IPS-15b (cell line): ENCODE measurements at regions not wholly inside any gene's neighbourhood (a gene's known extent, or its start where the extent isn't known, plus 50 kb on each side); places are given as distances from the start of the nearest gene placed in this dataset.
A peak's percentile ranks its signal among the peaks of the same experiment; 100 is the strongest.
"Not testable (repeated sequence)": the region's sequence is repeated elsewhere in the genome, so short reads cannot be mapped to it uniquely, and the experiment has no call there.

Source experiments
- H3K27me3 ChIP-seq: one replicate; pipeline ENCODE4 v1.6.1; 2013; ENCODE audit warnings: low read length; ENCODE audit not compliant: control insufficient read depth, insufficient read depth
- H3K36me3 ChIP-seq: one replicate; pipeline ENCODE4 v1.6.1; 2013; ENCODE audit warnings: low read length; ENCODE audit not compliant: control insufficient read depth, insufficient read depth
- H3K4me1 ChIP-seq: one replicate; pipeline ENCODE4 v1.6.1; 2013; ENCODE audit warnings: mild to moderate bottlenecking, low read length; ENCODE audit not compliant: control insufficient read depth, insufficient read depth
- H3K4me3 ChIP-seq: one replicate; pipeline ENCODE4 v1.5.1; 2013; ENCODE audit warnings: low read depth, low read length
- H3K9ac ChIP-seq: one replicate; pipeline ENCODE4 v1.6.1; 2013; ENCODE audit warnings: low read depth, mild to moderate bottlenecking, low read length
- H3K9me3 ChIP-seq: one replicate; pipeline ENCODE4 v1.6.1; 2013; ENCODE audit warnings: mild to moderate bottlenecking, low read length; ENCODE audit not compliant: control insufficient read depth, insufficient read depth

DNA sequence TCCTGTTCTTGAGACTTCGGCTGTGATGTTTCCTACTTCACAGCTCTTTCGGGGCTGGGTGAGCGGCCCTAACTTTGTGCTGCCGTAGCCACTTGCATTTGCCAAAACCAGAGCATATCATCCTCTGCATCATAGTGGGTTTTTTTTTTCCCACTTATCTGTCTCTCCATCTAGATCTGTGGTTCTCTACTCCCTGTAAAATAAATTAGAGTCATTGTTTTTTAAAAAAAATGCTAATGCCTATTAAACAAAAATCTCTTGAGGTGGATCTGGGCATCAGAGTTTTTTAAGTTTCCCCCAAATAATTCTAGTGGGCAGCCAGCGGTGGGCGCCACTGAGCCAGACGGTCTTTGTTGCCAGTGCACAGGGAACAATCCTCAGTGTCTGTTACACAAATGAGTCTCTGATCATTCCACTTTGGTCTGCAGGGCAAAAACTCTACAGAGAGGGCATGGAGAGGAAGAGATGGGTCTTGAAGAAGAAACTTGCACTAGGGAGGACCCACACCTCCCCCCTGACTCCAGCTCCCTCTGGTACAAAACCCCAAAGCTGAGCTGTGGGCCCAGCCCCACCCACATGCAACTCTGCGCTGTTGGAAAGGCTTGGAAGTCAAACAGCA lies 62.4 kb upstream of the BCL2L14 start:
- no peaks in the 10 kb centered on the region for H3K9me3 ChIP-seq
- no peak overlapping the region for H3K9ac ChIP-seq
- peaks cover 17% of the 10 kb centered on the region for H3K4me1 ChIP-seq
- H3K27me3 ChIP-seq: no peaks in the 10 kb centered on the region
- H3K4me3 ChIP-seq: no peak overlapping the region
- H3K36me3 ChIP-seq: no peaks in the 10 kb centered on the region

DNA sequence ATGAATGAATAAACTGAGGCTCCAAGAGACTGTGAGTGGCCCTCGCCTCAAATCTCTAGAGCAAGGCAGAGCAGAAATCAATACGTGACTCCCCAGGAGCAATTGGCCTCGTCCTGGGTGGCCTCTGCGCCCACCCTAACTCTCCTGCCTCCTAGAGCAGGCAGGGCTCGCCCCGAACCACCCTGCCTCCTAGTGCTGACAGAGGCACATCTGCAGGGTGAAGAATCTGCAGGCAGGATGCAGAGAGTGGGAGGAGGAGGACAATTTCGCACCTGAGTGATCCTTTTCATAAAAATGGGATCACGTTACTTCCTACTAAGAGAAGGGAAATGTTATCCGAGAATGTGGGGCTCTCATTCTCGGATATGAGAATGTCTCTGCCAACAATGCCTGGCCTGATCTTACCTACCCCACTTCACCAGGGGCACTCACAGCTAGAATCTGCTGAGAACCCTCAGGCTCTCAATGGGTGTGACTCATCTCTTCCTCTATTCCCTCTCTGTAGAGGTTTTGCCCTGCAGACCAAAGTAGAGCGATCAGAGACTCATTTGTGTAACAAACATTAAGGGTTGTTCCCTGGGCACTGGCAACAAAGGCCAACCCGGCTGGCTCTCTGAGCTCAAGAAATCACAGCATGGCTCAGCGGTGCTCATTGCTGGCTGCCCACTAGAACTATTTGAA lies 61.7 kb upstream of the BCL2L14 start:
- Histone ChIP-seq H3K27me3 (no peaks in the 10 kb centered on the region), H3K36me3 (no peaks in the 10 kb centered on the region), H3K9me3 (no peaks in the 10 kb centered on the region), H3K4me1 (peaks cover 17% of the 10 kb centered on the region), H3K4me3 (no peak overlapping the region), H3K9ac (no peak overlapping the region)

DNA sequence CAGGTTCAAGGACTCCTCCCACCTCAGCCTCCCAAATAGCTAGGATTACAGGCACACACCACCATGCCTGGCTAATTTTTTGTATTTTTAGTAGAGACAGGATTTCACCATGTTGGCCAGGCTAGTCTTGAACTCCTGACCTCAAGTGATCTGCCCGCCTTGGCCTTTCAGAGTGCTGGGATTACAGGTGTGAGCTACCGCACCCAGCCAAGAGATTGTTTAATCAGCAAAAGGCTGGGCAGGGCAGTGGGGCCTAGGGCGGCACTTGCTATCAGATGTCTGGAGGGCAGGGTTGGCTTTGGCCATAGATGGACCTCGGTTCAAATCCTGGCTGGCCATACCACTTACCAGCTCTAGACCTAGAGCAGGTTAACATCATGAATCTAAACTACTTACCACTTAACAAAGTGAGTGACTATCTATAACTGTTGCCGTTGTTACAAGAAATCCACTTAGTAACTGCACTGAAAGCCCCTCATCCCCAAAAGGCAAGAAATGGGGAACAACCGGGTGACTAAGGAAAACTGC lies 60.9 kb upstream of the BCL2L14 start:
- not testable (repeated sequence) for H3K27me3 ChIP-seq, H3K4me3 ChIP-seq, H3K36me3 ChIP-seq, H3K9me3 ChIP-seq
- Histone ChIP-seq H3K9ac (peak overlapping the region; percentile 12), H3K4me1 (peaks cover 17% of the 10 kb centered on the region)

DNA sequence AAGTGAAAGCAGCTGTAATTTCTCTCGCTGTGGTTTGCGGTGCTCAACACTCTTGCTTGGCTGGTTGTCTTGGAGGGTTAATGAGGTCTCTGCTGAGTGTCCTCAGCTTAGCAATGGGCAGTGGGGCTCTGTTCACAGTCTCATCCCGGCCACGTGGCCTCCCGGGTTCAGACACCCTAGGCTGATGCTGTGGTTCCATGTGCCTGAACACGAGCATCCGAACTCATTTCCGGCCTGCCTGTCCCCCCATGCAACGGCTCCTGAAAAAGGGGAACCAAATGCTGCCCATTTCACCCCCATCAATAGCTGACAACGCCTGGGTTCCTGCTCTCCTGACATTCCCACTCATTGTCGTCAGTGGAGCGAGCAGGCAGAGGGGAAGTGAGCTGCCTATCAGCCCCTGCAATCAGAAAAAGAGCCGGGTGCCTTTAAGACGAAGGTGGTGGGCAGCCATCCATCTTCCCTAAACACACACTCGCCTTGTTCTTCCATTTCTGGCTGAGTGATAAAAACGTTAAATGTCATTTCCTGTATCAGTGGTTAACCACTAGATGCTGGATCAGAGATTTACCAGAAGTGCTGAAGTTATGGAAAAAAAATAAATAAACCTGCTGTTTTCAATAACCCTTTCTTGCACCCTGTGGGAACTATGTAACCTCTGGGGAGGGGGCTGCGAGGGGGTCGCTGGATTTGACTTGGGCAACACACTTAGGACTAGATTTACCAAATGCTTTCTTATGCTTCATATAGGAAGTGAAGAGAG lies 60.3 kb upstream of the BCL2L14 start:
- peak overlapping the region; percentile 12 for H3K9ac ChIP-seq
- H3K9me3 ChIP-seq: no peaks in the 10 kb centered on the region
- H3K4me3 ChIP-seq: no peak overlapping the region
- peaks cover 17% of the 10 kb centered on the region for H3K4me1 ChIP-seq
- H3K27me3 ChIP-seq: no peaks in the 10 kb centered on the region
- no peaks in the 10 kb centered on the region for H3K36me3 ChIP-seq

DNA sequence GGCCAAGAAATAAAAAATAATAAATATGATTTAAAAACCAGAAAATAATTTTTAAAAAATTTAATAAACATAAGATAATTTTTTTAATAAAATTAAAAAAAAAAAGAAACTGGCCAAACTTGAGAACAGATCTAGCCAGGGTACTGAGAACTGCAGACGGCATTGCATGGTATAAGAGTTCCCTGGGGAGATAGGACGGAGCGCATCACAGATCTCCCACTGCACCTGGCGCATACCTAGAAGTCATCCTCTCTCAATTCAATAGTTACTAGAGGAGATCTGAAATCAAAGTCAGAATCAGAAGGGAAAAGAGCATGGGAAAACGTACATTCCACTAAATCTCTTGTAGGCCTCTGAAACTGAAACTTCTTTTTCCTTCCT lies 58.9 kb upstream of the BCL2L14 start:
- no peaks in the 10 kb centered on the region for H3K27me3 ChIP-seq
- no peak overlapping the region for H3K4me3 ChIP-seq
- H3K9ac ChIP-seq: no peak overlapping the region
- peaks cover 21% of the 10 kb centered on the region for H3K4me1 ChIP-seq
- no peaks in the 10 kb centered on the region for H3K9me3 ChIP-seq
- H3K36me3 ChIP-seq: no peaks in the 10 kb centered on the region

DNA sequence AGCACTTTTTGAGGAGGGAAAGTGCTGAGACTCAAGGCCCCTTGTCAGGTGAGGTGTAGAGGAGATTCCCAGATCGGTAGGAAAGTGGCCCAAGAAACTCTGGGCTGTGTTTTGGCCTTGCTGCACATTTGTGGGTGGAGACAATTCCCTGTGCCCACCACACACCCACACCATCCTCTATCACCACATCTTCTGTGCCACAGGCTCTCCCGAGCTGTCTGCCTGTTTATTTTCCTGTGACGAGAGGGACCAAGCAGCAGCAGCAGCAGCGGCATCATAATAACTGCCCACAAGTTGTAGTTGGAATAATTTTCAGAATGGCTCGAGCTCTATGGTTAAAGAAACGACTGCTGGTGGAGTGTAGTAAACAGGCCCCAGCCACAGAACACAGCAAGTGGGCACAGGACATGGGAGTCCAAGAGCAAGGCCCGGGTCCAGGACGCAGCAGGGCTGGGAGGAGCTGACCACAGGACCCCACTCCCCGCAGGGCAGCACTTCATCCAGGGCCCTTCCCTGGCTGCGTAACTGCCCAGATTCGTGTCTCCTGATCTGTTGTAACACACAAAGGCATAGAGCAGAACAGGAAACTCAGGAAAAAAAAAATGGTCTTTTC lies 55.6 kb upstream of the BCL2L14 start:
- Histone ChIP-seq H3K4me3 (no peak overlapping the region), H3K9ac (no peak overlapping the region), H3K9me3 (no peaks in the 10 kb centered on the region), H3K4me1 (peaks cover 19% of the 10 kb centered on the region), H3K36me3 (no peaks in the 10 kb centered on the region), H3K27me3 (no peaks in the 10 kb centered on the region)

DNA sequence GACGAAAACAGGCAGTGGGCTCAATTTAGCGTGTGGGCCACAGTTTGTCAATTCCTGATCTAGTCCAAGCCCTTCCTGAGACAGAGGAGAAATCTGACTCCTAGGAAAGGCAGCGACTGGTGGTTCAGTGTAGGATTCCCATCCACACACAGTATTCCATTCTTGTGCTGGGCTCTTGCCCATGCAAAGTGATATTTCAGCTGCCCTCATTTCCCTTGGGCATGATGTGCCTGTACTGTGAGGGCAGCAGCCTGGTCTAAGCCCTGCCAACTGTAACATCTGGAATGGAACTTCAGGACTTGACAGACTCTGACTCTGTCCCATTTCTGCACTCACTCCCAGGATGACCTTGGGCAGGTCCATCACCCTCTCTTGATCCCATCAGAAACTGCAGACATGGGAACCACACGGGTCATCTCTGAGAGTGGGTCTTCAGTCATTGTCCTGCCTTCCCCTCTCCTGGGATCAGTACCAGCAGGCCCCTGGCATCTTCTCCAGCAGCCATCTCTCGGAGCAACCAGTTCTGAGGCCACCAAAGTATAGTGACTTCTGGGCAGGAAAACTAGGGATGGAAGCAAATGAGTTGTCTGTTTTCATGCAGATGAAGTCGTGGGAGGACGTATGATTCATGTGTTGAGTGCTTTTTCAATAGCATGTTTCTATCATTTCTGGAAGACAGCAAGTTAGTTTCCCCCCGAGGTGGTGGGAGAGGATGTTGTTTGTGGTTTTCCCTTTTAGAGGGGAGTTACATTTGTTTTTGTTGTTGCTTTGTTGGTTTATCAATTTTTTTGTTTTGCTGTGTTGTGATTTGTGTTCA lies 54.2 kb upstream of the BCL2L14 start:
- H3K27me3 ChIP-seq: no peaks in the 10 kb centered on the region
- H3K4me3 ChIP-seq: no peak overlapping the region
- no peaks in the 10 kb centered on the region for H3K36me3 ChIP-seq
- H3K4me1 ChIP-seq: peaks cover 11% of the 10 kb centered on the region
- H3K9ac ChIP-seq: no peak overlapping the region
- H3K9me3 ChIP-seq: no peaks in the 10 kb centered on the region

DNA sequence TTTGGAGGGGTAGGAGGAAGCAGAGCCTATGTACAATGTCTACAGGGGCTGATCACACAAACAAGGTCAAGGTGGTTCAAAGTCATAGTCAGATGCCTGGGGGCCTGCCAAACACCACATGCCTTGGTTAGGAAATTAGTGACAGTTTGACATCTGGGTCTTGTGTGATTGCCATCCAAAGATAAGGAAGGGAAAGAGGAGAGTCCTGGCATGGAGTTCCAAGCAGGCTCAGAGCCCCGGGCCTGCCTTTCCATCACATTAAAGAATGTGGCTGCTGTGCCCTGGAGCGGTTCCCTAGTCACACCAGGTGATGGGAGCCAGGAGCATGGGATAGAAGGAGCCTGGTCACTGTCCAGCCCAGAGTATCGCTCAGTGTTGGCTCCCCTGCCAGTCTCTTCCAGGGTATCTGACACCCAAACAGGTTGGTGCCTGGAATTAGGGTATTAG lies 53.6 kb upstream of the BCL2L14 start:
- Histone ChIP-seq H3K36me3 (no peaks in the 10 kb centered on the region), H3K9me3 (no peaks in the 10 kb centered on the region), H3K4me1 (peaks cover 8% of the 10 kb centered on the region), H3K27me3 (no peaks in the 10 kb centered on the region), H3K9ac (no peak overlapping the region), H3K4me3 (no peak overlapping the region)

DNA sequence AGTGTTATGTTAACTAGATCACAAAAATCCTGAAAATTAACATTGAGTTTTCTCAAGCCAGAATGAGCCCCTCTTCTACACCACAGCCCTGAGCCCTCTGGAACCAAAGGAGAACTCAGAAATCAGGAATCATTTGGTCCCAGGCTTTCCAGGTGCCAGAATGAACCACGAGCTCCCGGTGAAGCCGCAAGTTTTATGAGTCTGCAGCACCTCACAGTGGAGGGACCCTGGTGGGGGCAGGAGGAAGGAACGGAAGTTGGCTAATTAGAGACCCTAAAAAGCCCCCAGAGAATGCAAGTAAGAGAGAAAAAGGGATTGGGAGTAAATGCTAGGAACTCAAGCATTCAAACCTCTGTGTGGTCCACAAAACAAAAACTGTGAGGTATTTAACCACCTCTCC lies 52.9 kb upstream of the BCL2L14 start:
- Histone ChIP-seq H3K27me3 (no peaks in the 10 kb centered on the region), H3K4me3 (no peak overlapping the region), H3K36me3 (no peaks in the 10 kb centered on the region), H3K9ac (no peak overlapping the region), H3K9me3 (no peaks in the 10 kb centered on the region), H3K4me1 (peaks cover 7% of the 10 kb centered on the region)

DNA sequence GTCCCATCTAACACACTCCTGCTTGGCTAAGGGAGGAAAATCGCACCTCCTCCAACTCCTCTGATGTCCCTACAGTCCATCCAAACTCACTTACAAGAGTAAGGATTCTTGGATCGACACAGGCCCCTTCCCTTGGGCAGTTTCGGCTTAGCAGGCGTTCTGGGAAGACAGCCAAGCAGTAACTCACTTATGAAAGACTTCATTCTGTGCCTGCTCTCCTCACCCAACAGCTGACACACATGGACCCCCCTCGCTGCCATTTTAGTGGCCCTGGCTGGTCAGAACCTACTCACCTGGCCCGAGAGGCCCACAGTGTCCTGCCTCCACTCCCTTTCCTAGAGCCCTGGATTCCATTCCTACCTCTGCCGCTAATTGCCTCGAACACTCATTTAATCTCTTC lies 52.3 kb upstream of the BCL2L14 start:
- H3K9ac ChIP-seq: no peak overlapping the region
- H3K36me3 ChIP-seq: no peaks in the 10 kb centered on the region
- no peaks in the 10 kb centered on the region for H3K27me3 ChIP-seq
- peaks cover 7% of the 10 kb centered on the region for H3K4me1 ChIP-seq
- no peak overlapping the region for H3K4me3 ChIP-seq
- no peaks in the 10 kb centered on the region for H3K9me3 ChIP-seq

DNA sequence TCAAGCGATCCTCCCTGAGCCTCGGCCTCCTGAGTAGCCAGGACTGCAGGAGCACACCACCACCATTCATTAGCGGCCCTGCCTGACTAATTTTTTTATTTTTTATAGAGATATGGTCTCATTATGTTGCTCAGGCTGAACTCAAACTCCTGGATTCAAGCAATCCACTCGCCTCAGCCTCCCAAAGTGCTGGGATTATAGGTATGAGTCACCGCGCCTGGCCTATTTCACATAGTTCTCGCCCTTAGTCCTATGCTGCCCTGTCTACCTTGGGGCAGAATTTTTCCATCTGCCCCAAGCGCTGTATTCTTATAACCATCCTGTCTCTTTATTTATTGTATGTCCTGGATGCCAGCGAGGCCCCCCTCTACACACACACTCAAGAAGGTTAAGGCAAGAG lies 50.9 kb upstream of the BCL2L14 start:
- H3K27me3 ChIP-seq: no peaks in the 10 kb centered on the region
- H3K4me1 ChIP-seq: peaks cover 7% of the 10 kb centered on the region
- no peak overlapping the region for H3K4me3 ChIP-seq
- no peaks in the 10 kb centered on the region for H3K9me3 ChIP-seq
- no peak overlapping the region for H3K9ac ChIP-seq
- H3K36me3 ChIP-seq: no peaks in the 10 kb centered on the region
